CD14-positive monocyte (primary cell): ENCODE measurements at regions not wholly inside any gene's neighbourhood (a gene's known extent, or its start where the extent isn't known, plus 50 kb on each side); places are given as distances from the start of the nearest gene placed in this dataset.

ENCODE experiments used
- DNase-seq, 3 donors: peaks; one replicate each; pipeline ENCODE4 v3.0.0-alpha.2; 2011 to 2022
- H2AFZ ChIP-seq: 2 replicates; pipeline ENCODE4 v1.6.0; 2012; ENCODE audit warnings: mild to moderate bottlenecking, low read depth, low read length, inconsistent platforms; ENCODE audit not compliant: insufficient read depth, poor library complexity, severe bottlenecking
- H3K27ac ChIP-seq, 2 donors: 1 replicate in 1 of 2; 2 replicates in 1 of 2; pipeline ENCODE4 v1.5.1; 2012 to 2013; ENCODE audit warnings: low read length in 2 of 2, control low read depth in 1 of 2, inconsistent platforms in 1 of 2, low read depth in 1 of 2, mild to moderate bottlenecking in 1 of 2
- H3K27me3 ChIP-seq, 2 donors: one replicate each; pipeline versions ENCODE4 v1.6.0 to v1.6.1; 2011 to 2013; ENCODE audit warnings: low read length in 2 of 2; ENCODE audit not compliant: control insufficient read depth in 2 of 2, insufficient read depth in 2 of 2
- H3K36me3 ChIP-seq, 2 donors: replicated peaks in 1 of 2; 1 replicate in 1 of 2; 2 replicates in 1 of 2; pipeline versions ENCODE4 v1.5.1 to v1.6.1; 2012 to 2013; ENCODE audit warnings: low read length in 2 of 2, control low read depth in 1 of 2, inconsistent platforms in 1 of 2, mild to moderate bottlenecking in 1 of 2; ENCODE audit not compliant: insufficient read depth in 2 of 2, control insufficient read depth in 1 of 2
- H3K4me1 ChIP-seq, 2 donors: 1 replicate in 1 of 2; 2 replicates in 1 of 2; pipeline versions ENCODE4 v1.5.1 to v1.6.1; 2012 to 2013; ENCODE audit warnings: low read length in 2 of 2, control low read depth in 1 of 2, inconsistent platforms in 1 of 2, mild to moderate bottlenecking in 1 of 2, moderate library complexity in 1 of 2; ENCODE audit not compliant: insufficient read depth in 2 of 2, control insufficient read depth in 1 of 2
- H3K4me2 ChIP-seq: replicated peaks from 2 replicates; pipeline ENCODE3; 2012; ENCODE audit warnings: low read length, moderate library complexity, mild to moderate bottlenecking; ENCODE audit not compliant: poor library complexity, severe bottlenecking; ENCODE audit errors: extremely low read depth
- H3K4me3 ChIP-seq, 3 experiments: fragments of 200-600 bp in 1 of 3; sonication (generic) in 1 of 3; replicated peaks in 1 of 3; 1 replicate in 2 of 3; 2 replicates in 1 of 3; pipeline ENCODE4 v1.5.1; 2011 to 2013; ENCODE audit warnings: low read length in 3 of 3, mild to moderate bottlenecking in 3 of 3, control low read depth in 2 of 3, low read depth in 2 of 3, inconsistent platforms in 1 of 3, moderate library complexity in 1 of 3
- H3K79me2 ChIP-seq: 2 replicates; pipeline ENCODE4 v1.6.0; 2012; ENCODE audit warnings: mild to moderate bottlenecking, control low read depth, inconsistent platforms, low read length, moderate library complexity; ENCODE audit not compliant: insufficient read depth
- H3K9ac ChIP-seq: 2 replicates; pipeline ENCODE4 v1.6.0; 2017; ENCODE audit warnings: low read length, mild to moderate bottlenecking; ENCODE audit not compliant: insufficient read depth, poor library complexity, severe bottlenecking
- H3K9me3 ChIP-seq, 2 donors: replicated peaks in 1 of 2; 1 replicate in 1 of 2; 2 replicates in 1 of 2; pipeline versions ENCODE4 v1.5.1 to v1.6.1; 2012 to 2013; ENCODE audit warnings: low read length in 2 of 2, control low read depth in 1 of 2; ENCODE audit not compliant: control insufficient read depth in 1 of 2, insufficient read depth in 1 of 2
- H4K20me1 ChIP-seq: 2 replicates; pipeline ENCODE4 v1.6.0; 2012; ENCODE audit warnings: mild to moderate bottlenecking, low read length, control low read depth, moderate library complexity; ENCODE audit not compliant: insufficient read depth
- H3K27ac Mint-ChIP-seq, 7 donors: one replicate each; pipeline ENCODE4 v1.8.0; 2020; ENCODE audit warnings: mild to moderate bottlenecking in 7 of 7, mixed read lengths in 7 of 7, moderate library complexity in 6 of 7, inconsistent platforms in 2 of 7
- H3K27me3 Mint-ChIP-seq, 3 donors: one replicate each; pipeline ENCODE4 v1.8.0; 2021 to 2022; ENCODE audit warnings: low read depth in 3 of 3, mild to moderate bottlenecking in 3 of 3, mixed read lengths in 3 of 3, moderate library complexity in 3 of 3, inconsistent platforms in 1 of 3
- H3K36me3 Mint-ChIP-seq, 2 donors: one replicate each; pipeline ENCODE4 v1.8.0; 2020; ENCODE audit warnings: mixed read lengths in 2 of 2, inconsistent platforms in 1 of 2, mild to moderate bottlenecking in 1 of 2
- H3K4me1 Mint-ChIP-seq: one replicate; pipeline ENCODE4 v1.8.0; 2020; ENCODE audit warnings: mild to moderate bottlenecking, mixed read lengths
- H3K4me3 Mint-ChIP-seq, 2 donors: one replicate each; pipeline ENCODE4 v1.8.0; 2020; ENCODE audit warnings: mild to moderate bottlenecking in 2 of 2, mixed read lengths in 2 of 2, moderate library complexity in 1 of 2
- H3K9me3 Mint-ChIP-seq, 7 donors: one replicate each; pipeline ENCODE4 v1.8.0; 2020 to 2022; ENCODE audit warnings: mixed read lengths in 7 of 7, mild to moderate bottlenecking in 6 of 7, moderate library complexity in 6 of 7, inconsistent platforms in 2 of 7
- CTCF ChIP-seq: fragments of 200-600 bp; IDR thresholded peaks from one replicate; pipeline ENCODE4 v1.8.0; 2022; ENCODE audit warnings: antibody characterized with exemption, mild to moderate bottlenecking
- WGBS: methylation state at CpG from one replicate; pipeline ENCODE4 v1.1.5; 2013; ENCODE audit warnings: missing lambda C conversion rate; ENCODE audit not compliant: insufficient coverage; 5-methylcytosine and 5-hydroxymethylcytosine counted together
- intact Hi-C, 2 donors: fragments of 100-400 bp; cut with micrococcal nuclease; formaldehyde crosslinking; loops; one replicate each; pipeline versions ENCODE4 v1.15.0 to v1.15.1; 2023

GRCh38 chr18:41579185-41579584 lies 375.8 kb upstream of the PIK3C3 start:
- H3K36me3 Mint-ChIP-seq = no peaks in the 10 kb centered on the region
- no peak for DNase-seq
- H3K27me3 Mint-ChIP-seq = peaks cover 0 to 1% (median 0%) of the 10 kb centered on the region in 3 donors
- no peak overlapping the region for H2AFZ ChIP-seq
- no peaks in the 10 kb centered on the region for H3K27me3 ChIP-seq
- no peaks in the 10 kb centered on the region for H4K20me1 ChIP-seq
- H3K9me3 Mint-ChIP-seq = peaks cover 0 to 3% (median 1%) of the 10 kb centered on the region in 7 donors
- no peak overlapping the region for H3K27ac ChIP-seq
- H3K4me2 ChIP-seq = no peak overlapping the region
- H3K9me3 ChIP-seq = no peaks in the 10 kb centered on the region
- 63% methylated on average over 1 of the region's 1 CpG for WGBS
- H3K4me1 ChIP-seq = no peaks in the 10 kb centered on the region
- no peak overlapping the region for H3K27ac Mint-ChIP-seq
- no peak overlapping the region for H3K4me3 ChIP-seq
- H3K4me1 Mint-ChIP-seq = no peaks in the 10 kb centered on the region
- no peak for TF ChIP-seq CTCF
- H3K4me3 Mint-ChIP-seq = no peak overlapping the region
- intact Hi-C loops = no loop called here
- H3K79me2 ChIP-seq = no peaks in the 10 kb centered on the region
- H3K36me3 ChIP-seq = no peaks in the 10 kb centered on the region
- H3K9ac ChIP-seq = no peak overlapping the region

GRCh38 chr18:41577529-41577928 lies 377.5 kb upstream of the PIK3C3 start:
- Histone ChIP-seq H3K4me1 (no peaks in the 10 kb centered on the region), H3K9me3 (no peaks in the 10 kb centered on the region), H3K79me2 (no peaks in the 10 kb centered on the region), H3K4me2 (no peak overlapping the region), H3K27ac (no peak overlapping the region), H4K20me1 (no peaks in the 10 kb centered on the region), H3K9ac (no peak overlapping the region), H3K27me3 (no peaks in the 10 kb centered on the region), H2AFZ (no peak overlapping the region), H3K4me3 (no peak overlapping the region), H3K36me3 (no peaks in the 10 kb centered on the region)
- H3K27ac Mint-ChIP-seq = no peak overlapping the region
- H3K4me3 Mint-ChIP-seq = no peak overlapping the region
- H3K27me3 Mint-ChIP-seq = peaks cover 0 to 1% (median 0%) of the 10 kb centered on the region in 3 donors
- no peaks in the 10 kb centered on the region for H3K36me3 Mint-ChIP-seq
- peaks cover 0 to 2% (median 0%) of the 10 kb centered on the region in 7 donors for H3K9me3 Mint-ChIP-seq
- no peak for DNase-seq
- intact Hi-C loops = no loop called here
- H3K4me1 Mint-ChIP-seq = no peaks in the 10 kb centered on the region
- TF ChIP-seq CTCF = no peak
